Superior temporal gyrus (tissue), 1 donor: ENCODE measurements at regions not wholly inside any gene's neighbourhood (a gene's known extent, or its start where the extent isn't known, plus 50 kb on each side); places are given as distances from the start of the nearest gene placed in this dataset.
A peak's percentile ranks its signal among the peaks of the same experiment; 100 is the strongest.
"Not testable (repeated sequence)": the region's sequence is repeated elsewhere in the genome, so short reads cannot be mapped to it uniquely, and the experiment has no call there.

Experiments
- DNase-seq: peaks from one replicate; pipeline ENCODE4 v3.0.0-alpha.2; 2016; ENCODE audit errors: extremely low spot score

DNA sequence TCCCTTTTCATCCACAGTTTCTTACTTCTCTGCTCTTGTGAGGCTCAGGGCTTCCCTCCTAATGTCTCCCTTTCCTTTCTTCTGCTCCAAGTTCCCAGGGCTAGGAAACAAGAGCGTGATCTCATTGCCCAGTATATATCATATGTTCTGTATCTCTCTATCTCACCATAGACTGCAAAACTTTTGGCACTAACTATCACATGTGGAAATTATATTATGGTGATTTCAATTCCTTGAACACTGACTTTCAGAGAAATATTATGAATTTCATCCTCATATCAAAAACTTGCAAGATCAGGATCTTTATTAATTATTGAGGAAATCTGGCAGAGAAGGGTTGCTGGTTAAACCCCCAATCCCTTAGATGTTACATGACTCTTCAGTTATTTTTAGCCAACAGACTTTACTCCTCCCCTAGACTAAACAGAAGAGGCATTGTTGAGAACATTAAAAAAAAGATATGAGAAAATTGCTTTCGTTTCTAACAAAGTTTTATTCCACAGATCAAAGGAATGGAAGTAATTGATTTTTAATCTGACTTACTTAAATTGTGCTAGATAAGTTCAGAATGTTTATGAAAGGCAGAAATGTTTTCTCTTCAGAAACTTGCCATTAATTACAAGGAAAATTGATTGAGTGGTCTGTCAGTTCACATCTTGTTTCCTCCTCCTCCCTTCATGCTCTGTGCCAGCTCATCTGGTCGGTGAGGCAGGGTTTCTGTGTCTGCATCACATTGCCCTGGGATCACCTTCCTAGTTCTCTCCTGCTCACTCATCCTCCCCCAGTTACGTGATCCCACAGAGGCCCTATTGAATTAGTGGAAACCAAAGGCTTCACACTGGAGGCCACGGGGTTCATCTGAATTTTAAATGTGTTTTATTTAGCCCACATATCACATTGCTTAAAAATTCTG lies 378.5 kb downstream of the LMO7 start:
- DNase-seq = peak; percentile 58

DNA sequence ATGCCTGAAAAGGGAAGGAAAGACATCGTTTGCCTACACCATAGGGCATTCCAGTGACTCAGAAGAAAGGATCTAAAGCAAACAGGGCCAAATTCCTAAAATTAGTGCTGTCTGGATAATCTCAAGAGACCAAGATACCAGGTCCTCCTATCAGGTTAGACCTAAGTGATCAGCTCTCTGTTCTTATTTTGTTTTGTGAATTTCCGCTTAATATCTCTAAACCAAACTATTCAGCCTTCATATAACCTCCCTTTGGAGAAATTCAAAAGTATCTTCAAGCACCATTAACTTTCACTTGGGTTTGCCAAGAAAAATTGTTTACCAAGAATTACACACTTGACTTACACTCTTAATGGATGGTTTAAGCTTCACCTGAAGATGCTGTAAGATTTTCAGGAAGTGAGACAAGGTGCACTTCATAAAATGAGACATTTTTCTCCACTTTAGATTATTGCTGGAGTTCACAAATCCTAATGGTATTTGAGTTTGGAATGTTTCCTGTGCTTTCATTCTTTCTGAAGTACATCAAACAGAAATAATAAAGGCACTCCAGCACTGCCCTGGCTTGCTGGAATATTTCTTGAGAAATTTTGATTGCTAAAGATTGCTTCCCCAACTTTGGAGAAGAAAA lies 376.1 kb downstream of the LMO7 start:
- no peak for DNase-seq

DNA sequence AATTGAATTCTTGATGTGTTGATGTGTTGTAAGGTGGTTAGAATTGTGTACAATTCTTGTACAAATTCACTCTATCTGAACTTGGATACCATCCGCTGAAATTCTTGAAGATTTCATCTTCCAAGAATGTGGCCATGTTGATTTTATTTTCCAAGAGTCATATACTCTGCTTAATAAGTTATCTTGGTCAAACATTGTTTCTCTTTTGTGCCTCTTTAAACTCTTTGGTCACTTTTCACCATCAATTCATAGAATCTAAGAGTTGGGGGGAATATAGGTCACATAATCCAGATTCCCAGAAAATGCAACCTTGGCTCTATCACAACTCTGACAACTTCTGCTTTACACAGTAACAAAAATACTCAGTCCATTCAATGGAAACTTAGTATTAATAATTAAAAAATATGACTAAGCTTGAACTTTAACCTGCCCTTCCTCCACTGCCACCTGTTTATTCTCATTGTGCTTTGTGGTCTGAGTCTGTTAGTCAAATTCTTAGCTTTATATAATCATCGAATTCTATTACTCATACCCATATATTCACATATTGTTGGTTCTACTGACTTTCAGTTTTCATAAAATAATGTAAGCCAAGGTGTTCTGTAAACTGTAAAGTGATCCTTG lies 373.2 kb downstream of the LMO7 start:
- no peak for DNase-seq

DNA sequence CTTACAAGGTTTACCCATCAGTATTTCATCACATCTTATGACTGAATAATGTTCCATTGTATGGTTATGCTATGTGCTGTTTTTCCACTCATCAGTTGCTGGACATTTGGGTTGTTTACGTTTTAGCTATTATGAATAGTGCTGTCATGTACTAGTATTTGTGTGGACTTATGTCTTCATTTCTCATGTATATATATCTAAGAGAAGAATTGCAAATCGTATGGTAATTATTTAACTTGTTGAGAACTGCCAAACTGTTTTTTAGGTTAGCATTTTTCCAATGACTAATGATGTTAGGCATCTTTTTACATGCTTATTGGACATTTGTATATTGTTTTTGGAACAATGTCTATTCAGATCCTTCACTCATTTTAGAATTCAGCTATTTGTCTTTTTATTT lies 368.3 kb downstream of the LMO7 start:
- no peak for DNase-seq

DNA sequence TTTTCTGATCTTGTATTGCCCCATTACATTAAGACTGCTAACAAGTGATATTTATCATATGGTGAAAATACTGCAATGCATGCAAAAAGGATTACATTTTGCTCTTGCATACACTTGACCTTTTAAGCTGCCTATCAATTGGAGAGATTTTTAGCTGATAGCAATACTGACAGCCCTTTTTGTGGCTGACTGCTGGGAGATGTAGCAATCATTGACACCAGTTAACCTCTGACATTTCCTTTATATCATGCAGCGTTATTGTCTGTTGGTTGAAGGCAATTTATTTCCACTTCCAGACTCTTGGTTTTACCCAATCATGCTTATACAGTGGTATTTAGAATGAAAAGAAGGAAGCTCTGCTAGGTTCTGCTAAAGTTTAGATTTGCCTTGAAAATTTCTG lies 364.0 kb downstream of the LMO7 start:
- no peak for DNase-seq

DNA sequence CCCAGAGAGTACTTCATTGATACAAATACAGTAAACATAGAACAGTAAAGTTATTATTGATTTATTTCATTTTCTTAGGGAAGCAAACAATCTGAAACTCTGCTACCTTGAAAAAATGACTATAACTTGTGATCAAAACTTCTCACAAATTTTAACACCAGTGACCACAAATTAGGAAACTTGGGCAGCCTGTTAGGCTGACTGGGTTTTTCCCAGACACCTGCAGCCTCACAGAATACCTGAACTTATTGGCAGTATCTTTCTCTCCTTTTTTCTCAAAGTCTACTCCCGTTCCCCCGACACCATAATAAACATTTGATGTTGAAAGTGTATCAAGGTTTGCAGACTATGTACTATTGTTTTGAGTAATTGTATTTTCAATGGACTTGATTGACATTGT lies 360.5 kb downstream of the LMO7 start:
- no peak for DNase-seq

DNA sequence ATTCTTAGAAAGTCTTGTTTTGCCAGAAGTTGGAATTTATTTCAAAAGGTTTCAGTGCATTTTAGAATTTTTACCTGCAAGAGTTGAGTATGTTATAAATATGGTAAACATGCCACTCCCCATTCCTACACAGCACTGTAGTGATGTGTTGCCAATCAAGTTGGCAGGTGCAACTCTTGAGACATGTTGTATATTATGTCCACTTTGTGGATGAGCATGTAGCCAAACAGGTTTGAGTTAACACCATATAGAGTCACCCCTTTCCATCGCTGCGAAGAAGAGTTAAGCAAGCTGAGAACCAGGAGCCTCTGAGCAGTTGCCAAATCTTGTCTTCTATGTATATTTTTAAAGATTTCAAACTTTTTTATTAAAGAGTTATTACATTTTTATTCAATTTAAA lies 359.8 kb downstream of the LMO7 start:
- DNase-seq = no peak

DNA sequence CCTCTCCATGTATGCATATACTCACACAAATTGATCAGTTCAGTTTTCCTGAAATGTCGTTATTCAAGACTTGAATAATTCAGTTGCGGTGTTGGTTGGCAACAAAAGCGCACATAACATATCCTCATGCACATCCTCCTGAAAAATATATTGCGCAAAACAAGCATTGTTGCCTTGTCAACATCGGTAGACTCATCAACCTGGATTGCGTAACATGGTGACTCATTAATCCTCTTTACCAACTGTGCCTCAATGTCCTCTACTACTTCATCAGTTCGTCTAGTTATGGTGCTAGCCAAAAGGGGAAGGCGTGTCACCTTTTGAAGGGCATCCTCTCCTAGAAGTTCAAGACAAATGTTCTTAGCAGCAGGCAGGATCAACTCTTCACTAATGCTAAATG lies 357.7 kb downstream of the LMO7 start:
- DNase-seq = no peak

DNA sequence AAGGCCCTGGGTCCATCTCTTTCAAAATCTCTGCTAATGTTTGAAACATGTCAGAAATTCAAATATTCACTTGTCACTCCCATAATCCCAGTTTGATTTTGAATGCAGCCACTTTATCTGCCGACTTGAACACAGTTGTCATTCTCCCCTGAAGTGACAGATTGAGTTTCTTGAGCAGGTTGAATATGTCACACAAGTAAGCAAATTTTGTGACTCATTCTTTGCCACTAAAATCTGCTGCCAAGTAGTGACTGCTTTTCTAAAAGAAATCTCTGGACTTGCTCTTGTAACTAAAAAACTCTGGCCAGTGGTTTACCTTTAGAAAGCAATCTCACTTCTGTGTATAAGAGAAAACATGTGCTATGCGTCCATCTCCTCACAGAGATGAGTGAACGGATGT lies 357.1 kb downstream of the LMO7 start:
- DNase-seq = no peak

DNA sequence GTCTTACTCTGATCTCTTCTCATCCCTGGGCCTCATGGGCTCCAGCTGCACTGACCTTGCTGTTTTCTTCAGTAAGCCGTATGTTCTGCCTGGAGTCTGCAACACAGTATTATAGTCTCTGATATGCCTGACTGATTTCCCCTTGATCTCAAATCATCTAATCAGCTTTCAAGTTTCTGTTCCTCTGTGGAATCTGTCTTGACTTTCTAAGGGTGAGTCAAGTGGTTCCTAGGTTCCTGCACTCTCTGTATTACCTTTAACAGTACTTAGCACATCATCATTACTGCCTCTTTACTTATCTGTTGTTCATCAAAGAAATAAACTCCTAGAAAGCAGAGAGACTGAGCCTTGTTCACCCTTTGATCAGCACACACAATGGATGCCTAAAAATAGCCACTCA lies 350.7 kb downstream of the LMO7 start:
- no peak for DNase-seq

DNA sequence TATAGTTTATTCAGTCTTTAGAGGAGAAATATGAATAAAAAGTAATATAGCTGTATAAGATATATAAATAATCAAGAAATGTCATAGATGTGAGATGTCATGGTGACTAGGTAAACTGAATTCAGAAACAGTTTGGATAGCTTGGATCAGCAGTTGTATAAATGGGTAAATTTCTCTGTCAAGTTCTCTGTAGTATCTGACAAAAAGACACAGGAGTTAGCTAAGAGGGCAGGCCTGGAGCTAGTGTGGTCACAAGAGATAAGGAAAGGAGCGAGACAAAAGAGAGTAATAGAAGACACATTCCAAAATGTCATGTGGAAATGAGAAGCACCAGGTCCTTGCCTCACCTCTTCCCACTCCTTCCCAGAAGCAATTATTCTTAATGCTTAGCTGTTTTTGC lies 349.0 kb downstream of the LMO7 start:
- no peak for DNase-seq

DNA sequence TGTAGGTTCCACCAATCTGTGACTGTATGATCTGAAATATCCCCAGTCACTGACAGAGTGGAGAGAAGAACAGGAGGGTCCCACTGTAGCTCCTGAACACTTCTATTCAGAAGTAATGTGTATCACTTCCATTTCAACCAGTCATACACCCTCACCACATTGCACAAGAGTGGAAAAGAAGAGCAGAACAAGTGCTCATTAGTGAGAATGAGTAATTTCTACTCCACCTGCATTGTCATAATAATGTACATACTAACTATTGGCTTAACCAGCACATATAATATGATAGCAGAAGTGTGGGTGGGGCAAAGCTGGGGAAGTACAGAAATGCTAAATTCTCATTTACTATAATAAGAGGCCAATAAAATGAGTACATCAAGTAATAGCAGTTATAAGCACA lies 342.7 kb downstream of the LMO7 start:
- DNase-seq = no peak

DNA sequence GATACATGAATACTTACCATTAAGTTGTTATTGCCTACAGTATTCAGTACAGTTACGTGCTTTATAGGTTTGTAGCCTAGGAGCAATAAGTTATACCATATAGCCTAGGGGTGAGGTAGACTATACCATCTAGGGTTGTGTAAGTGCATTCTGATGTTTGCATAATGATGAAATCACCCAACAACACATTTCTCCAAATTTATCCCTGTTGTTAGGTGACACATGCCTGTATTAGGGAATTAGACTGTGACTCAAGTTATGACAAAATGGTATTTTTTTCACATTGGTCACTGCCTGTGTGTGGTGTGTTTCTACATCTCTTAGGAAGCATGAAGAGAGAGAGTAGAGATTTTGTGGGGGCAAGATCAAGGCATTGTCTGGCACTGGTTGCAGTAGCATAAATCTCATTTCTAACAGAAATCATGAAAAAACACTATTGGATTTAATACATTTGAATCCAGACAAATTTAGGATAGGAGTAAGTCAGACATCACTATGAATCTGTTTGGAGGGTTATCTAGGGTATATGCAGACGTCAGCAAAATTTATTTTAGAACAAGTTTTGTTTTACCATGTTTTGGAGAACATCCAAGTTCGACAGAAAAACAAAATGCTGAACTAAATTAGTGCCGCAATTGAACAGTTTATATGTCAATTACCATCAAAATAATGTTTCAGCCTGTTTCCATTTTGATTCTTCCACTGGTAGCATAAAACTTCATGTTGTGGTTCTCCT lies 332.1 kb downstream of the LMO7 start:
- DNase-seq = no peak

DNA sequence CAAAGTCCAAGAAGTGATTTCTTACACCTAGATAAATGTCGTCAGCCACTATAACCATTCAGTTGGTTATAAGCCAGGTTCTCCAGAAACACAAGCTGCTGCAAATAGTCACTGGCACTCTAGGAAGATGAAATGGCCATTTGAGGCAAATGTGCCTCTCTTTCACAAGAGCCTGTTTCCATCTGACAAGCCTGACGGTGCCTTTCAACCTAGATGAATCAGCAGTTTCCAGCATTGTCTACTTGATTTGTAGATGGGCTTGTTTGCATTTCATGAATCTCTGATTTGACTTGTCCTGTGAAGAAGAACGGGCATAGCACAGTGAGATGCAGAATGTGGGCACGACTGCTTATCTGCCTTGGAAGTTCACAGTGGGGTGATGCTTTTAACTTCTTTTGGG lies 327.2 kb downstream of the LMO7 start:
- DNase-seq = no peak

DNA sequence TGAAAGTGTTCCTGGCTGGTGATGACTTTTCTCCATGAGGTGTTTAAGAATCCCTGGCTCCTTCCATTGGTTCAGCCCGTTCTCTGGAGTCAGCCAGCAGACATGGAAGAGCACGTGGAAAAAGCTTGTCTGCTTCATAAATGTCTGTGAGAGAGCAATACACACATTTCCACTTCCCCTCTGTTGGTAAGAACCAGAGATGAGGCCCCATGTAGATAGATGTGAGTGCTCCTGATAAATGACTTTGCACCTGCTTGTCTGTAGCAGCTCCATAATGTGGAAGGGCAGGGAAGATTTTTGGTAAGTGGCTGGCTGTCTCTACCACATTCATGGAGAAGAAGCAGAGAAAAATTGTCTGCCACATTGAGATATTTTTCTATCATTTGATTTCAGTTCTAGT lies 325.8 kb downstream of the LMO7 start:
- DNase-seq = no peak

DNA sequence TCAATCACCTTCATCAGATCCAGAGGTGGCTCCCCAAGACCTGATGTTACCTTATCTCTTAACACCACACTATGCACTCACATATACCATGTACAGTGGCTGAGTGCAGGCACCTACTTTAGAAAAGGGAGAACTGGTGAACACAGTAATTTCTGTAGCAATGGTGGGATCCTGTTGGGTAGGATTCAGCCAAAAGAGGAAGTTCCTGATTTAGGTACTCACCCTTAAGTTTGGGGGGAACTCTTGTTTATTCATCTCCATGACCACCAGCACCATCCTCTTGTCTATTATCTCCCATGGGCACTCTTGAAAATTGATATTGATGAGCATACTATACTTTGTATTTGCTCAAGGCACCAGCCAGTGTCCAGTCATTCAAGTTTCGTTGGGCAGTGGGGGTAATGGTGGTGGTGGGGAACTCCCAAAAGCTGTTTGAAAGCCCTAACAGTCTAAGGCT lies 324.4 kb downstream of the LMO7 start:
- no peak for DNase-seq

DNA sequence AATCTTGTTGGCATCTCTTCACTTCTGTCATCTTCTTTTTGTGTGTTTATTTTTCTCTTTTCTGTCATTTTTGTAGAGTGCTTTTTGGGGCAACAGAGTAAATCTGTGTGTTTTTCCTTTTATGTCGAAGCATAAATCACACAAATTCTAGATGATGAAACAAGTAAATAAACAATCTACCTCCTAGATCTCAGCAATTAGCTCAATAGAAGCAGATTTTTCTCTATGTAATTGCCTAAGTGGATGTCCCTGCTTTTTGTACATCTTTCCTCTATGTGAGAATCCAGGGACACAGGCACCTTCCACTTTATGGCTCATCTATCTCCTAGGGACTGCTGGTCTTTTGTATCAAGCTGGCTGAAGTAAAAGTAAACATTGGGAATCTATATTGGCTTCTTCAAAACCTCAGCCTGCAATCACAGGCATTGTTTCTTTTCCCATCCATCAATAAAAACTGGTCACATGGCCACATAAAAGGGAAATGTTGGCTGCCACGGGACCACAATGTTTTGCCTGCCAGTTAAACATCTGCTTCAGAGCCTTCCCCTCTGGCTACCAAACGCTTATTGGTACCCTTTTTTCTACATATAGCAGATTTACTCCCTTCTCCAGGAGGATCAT lies 323.8 kb downstream of the LMO7 start:
- DNase-seq = no peak

DNA sequence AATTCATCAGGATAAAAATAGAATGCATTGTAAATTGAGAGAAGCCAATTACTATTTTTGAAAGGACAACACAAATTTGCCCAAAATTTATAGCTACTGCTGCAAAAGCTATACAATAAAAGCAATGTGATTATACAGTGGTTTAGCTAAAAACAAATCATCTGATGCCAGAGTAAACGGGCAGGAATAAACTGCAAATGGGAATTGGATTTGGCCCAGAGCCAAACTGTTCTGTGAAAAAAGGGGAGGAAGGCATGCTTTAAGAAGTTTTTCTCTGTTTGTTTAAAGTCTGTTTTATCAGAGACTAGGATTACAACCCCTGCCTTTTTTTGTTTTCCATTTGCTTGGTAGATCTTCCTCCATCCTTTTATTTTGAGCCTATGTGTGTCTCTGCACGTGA lies 317.5 kb downstream of the LMO7 start:
- not testable (repeated sequence) for DNase-seq

DNA sequence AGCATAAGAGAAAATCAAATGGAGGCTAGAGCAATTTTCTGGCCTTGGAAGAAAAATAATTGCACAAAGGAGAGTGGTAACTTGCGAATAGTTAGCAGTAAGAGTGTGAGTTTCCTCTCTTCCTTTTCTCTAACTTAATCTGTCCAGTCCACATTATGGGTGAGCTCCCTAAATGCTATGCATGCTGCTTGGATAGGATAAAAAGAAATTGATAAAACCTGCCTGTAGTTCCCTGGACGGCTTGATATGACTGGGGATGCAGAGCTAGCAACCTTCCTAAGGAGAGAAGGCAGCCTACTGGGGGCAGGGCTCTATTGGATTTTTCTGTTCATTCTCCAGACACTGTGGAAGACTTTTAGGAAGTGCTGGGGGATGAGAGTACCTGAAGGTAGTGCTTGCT lies 311.3 kb downstream of the LMO7 start:
- no peak for DNase-seq

DNA sequence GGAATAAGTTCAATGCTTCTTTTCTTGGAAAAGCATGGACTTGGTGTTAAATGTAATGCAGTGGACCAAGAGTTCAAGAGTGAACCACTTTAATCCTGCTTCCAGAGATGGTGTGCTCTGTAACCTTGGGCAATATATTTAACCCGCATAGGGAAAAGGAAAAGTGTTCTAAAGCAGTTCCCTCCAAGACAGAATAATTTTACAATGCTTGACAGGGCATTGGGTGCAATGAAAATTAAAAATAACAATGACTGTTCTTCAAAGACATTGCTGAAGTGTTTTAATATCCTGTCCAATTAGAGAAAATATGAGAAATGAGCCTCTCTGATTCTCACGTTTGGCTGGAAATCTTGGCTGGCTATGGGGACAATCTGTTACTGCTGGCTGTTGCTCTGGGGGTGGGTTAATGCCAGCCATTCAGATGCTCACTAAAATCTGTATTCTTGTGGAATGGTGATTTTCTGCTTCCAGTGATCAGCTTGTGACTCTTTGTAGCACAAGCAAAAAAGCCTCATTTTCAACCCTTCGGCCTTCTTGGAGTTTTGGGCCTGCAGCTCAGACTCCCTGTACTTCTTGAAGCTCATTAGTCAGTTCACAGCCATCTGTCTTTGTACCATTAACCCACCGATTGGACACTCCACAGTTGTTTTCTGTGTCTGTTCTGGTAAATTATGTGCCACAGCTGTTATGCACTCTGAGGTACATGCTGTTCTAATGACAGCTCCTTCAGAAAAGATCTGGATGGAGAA lies 310.6 kb downstream of the LMO7 start:
- peak; percentile 54 for DNase-seq
